ENCODE measurements at regions not wholly inside any gene's neighbourhood (a gene's known extent, or its start where the extent isn't known, plus 50 kb on each side); places are given as distances from the start of the nearest gene placed in this dataset.

- TF ChIP-seq CTCF (IDR thresholded peaks at IDR 0.05) (no peak), POLR2A (IDR thresholded peaks at IDR 0.05) (no peak)
Measured at GRCh38 chr3:106522397-106522796, 653.6 kb upstream of the CBLB start.
